K562 (cell line): ENCODE measurements at regions not wholly inside any gene's neighbourhood (a gene's known extent, or its start where the extent isn't known, plus 50 kb on each side); places are given as distances from the start of the nearest gene placed in this dataset.

Experiments
- CSDE1 ChIP-seq, 2 experiments: fragments of 450-650 bp; IDR thresholded peaks; 2 replicates each; pipeline ENCODE4 v1.6.1; 2016; ENCODE audit warnings: mild to moderate bottlenecking in 1 of 2
- EZH2 ChIP-seq: IDR thresholded peaks from 2 replicates; pipeline ENCODE4 v1.6.1; 2012; ENCODE audit warnings: low read depth, mild to moderate bottlenecking, inconsistent platforms, low read length, borderline replicate concordance
- GABPA ChIP-seq: fragments of 200-800 bp; sonication (Bioruptor generic); conservative IDR thresholded peaks from 2 replicates; pipeline ENCODE4 v1.6.1; 2016; ENCODE audit warnings: low read depth, missing genetic modification characterization, missing compliant biosample characterization
- KLF6 ChIP-seq: fragments of 250-450 bp; sonication (Bioruptor Pico); IDR thresholded peaks from 2 replicates; pipeline ENCODE4 v1.4.0; 2020; ENCODE audit warnings: mild to moderate bottlenecking, moderate library complexity, borderline replicate concordance
- NFE2L1 ChIP-seq: fragments of 450-650 bp; IDR thresholded peaks from 2 replicates; pipeline ENCODE4 v1.6.1; 2016; ENCODE audit warnings: missing genetic modification characterization, low read depth, mild to moderate bottlenecking, missing compliant biosample characterization, moderate library complexity, borderline replicate concordance
- SMARCC2 ChIP-seq: fragments of 450-650 bp; IDR thresholded peaks from 2 replicates; pipeline ENCODE4 v1.6.1; 2017; ENCODE audit warnings: antibody characterized with exemption, moderate library complexity, mild to moderate bottlenecking, low read depth
- SRF ChIP-seq, 2 experiments: fragments of 250-450, 450-650 bp in 1 of 2; sonication (Bioruptor Pico) in 1 of 2; sonication (generic) in 1 of 2; formaldehyde crosslinking; IDR thresholded peaks; 2 replicates each; pipeline versions ENCODE4 v1.5.0 to v1.5.1; 2020 to 2022; ENCODE audit warnings: mild to moderate bottlenecking in 1 of 2, missing genetic modification reagents in 1 of 2
- TEAD1 ChIP-seq, 2 experiments: fragments of 450-650 bp in 1 of 2; sonication (generic) in 1 of 2; formaldehyde crosslinking; IDR thresholded peaks; 2 replicates each; pipeline versions ENCODE4 v1.4.0 to v1.8.0; 2020 to 2022; ENCODE audit warnings: mild to moderate bottlenecking in 2 of 2, missing genetic modification reagents in 1 of 2
- TF ChIP-seq, protein P1 (sequence below): fragments of 450-650 bp; IDR thresholded peaks from 2 replicates; pipeline ENCODE4 v1.6.1; 2016; ENCODE audit warnings: missing biosample characterization, missing genetic modification characterization
- TF ChIP-seq, protein P2 (sequence below): sonication (generic); formaldehyde crosslinking; IDR thresholded peaks from 2 replicates; pipeline ENCODE4 v1.8.0; 2022; ENCODE audit warnings: mild to moderate bottlenecking, low read depth, missing genetic modification reagents
- TF ChIP-seq, protein P3 (sequence below): sonication (generic); formaldehyde crosslinking; IDR thresholded peaks from 2 replicates; pipeline ENCODE4 v1.8.1; 2023; ENCODE audit warnings: mild to moderate bottlenecking, missing genetic modification reagents

DNA sequence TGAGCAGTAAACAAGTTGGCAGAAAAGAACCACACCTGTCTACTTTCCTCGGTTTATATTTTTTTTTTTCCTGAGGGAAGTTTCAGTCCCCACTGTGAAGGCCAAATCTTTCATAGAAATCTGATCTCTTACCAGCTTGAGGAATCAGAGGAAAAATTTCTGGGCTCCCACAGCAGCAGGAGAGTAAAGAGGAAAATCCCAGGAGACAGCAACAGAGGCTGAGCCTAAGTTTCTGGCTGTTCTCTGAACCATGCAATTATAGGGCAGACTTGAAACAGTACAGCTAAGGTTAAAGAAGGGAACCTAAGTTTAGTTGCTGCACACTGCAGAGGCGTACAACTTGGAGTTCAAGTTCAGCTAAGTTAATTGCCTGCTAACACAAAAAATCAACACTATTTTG is 1090.9 kb upstream of the INTU start:
- no peak for TF ChIP-seq KLF6 (CRISPR knock-in tag)
- TF ChIP-seq, protein P1, sequence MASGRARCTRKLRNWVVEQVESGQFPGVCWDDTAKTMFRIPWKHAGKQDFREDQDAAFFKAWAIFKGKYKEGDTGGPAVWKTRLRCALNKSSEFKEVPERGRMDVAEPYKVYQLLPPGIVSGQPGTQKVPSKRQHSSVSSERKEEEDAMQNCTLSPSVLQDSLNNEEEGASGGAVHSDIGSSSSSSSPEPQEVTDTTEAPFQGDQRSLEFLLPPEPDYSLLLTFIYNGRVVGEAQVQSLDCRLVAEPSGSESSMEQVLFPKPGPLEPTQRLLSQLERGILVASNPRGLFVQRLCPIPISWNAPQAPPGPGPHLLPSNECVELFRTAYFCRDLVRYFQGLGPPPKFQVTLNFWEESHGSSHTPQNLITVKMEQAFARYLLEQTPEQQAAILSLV (tag), result no peak
- TF ChIP-seq TEAD1 (CRISPR knock-in tag; IDR thresholded peaks at IDR 0.05), result no peak
- no peak for TF ChIP-seq NFE2L1
- no peak for TF ChIP-seq GABPA (tag)
- TF ChIP-seq EZH2, result no peak
- TF ChIP-seq, protein P2, sequence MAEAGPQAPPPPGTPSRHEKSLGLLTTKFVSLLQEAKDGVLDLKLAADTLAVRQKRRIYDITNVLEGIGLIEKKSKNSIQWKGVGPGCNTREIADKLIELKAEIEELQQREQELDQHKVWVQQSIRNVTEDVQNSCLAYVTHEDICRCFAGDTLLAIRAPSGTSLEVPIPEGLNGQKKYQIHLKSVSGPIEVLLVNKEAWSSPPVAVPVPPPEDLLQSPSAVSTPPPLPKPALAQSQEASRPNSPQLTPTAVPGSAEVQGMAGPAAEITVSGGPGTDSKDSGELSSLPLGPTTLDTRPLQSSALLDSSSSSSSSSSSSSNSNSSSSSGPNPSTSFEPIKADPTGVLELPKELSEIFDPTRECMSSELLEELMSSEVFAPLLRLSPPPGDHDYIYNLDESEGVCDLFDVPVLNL (CRISPR knock-in tag), result no peak
- TF ChIP-seq SMARCC2, result no peak
- TF ChIP-seq CSDE1 (IDR thresholded peaks at IDR 0.05), result no peak
- TF ChIP-seq, protein P3, sequence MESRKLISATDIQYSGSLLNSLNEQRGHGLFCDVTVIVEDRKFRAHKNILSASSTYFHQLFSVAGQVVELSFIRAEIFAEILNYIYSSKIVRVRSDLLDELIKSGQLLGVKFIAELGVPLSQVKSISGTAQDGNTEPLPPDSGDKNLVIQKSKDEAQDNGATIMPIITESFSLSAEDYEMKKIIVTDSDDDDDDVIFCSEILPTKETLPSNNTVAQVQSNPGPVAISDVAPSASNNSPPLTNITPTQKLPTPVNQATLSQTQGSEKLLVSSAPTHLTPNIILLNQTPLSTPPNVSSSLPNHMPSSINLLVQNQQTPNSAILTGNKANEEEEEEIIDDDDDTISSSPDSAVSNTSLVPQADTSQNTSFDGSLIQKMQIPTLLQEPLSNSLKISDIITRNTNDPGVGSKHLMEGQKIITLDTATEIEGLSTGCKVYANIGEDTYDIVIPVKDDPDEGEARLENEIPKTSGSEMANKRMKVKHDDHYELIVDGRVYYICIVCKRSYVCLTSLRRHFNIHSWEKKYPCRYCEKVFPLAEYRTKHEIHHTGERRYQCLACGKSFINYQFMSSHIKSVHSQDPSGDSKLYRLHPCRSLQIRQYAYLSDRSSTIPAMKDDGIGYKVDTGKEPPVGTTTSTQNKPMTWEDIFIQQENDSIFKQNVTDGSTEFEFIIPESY (CRISPR knock-in tag), result no peak
- no peak for TF ChIP-seq SRF (CRISPR knock-in tag; IDR thresholded peaks at IDR 0.05)
